ENCODE measurements at regions not wholly inside any gene's neighbourhood (a gene's known extent, or its start where the extent isn't known, plus 50 kb on each side); places are given as distances from the start of the nearest gene placed in this dataset.

DNA sequence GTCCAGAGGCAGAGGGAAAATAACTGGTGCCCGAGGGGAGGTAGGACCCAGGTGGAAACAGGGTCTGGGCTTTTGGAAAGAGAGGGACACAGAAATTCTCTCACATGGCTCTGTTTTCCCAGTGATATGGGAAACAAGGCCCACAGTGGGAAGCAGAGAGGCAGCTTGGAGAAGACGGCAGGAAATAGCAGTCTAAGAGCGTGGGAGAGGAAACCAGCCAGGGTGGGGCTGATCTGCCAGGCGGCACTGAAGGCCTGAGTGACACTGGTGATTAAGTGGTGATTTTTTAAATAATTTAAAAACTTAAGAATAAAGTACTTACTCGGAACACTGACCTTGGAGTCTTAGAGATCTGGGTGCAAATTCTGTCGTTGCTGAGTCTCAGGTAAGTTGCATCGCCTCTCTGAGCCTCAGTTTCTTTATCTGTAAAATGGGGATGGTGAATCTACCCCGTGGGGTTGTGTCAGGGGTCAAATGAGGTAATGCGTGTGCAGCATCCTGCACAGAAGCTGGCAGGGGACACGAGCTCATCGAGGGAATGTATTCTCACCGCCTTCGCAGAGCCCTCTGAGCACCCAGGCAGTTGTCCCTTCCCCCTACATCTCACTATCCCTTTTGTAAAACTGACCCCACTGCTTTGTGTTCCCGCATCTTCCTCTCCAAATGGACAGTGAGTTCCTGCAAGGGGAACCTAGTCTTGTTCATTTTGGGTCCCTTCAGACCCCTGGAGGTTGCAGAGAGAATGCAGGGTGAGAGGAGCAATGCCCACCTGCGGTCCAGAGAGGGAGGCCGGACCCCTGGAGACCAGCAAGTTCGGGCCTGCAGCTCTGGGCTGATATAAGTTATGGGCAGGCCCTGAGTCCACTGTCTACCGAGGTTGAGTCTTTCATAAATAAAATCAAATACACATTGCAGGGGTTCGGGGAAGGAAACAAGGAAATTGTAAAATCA, 228.6 kb upstream of the PMEPA1 start:
- FAIRE-seq: no peak

DNA sequence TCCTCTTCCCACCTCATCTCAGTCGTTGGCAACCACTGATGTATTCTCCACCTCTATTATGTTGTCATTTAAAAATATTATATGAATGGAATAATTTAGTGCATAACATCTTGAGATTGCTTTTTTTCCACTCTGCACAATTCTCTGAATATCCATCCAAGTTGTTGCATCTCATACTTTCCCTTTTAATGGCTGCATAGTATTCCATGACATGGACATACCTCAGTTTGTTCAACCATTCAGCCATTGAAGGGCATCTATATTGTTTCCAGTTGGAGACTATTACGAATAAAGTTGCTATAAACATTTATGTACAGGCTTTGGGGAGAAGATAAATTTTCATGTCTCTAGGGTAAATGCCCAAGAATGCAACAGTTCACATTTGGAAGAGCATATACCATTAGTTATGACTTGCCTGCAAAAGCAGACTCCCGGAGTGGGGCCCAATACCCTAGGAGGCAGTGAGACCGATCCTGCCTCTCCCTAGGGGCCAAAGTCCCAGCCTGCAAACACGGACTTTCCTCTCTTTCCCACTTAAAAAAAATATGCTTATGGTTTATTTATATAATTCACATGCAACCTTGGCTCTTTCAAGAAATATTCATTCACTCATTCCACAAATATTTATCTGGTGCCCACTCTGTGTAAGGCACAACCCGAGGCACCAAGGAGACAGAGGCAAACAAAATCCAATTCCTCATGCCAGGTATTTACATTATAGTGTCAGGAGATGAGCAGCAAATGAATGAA, 227.0 kb upstream of the PMEPA1 start:
- no peak for FAIRE-seq

DNA sequence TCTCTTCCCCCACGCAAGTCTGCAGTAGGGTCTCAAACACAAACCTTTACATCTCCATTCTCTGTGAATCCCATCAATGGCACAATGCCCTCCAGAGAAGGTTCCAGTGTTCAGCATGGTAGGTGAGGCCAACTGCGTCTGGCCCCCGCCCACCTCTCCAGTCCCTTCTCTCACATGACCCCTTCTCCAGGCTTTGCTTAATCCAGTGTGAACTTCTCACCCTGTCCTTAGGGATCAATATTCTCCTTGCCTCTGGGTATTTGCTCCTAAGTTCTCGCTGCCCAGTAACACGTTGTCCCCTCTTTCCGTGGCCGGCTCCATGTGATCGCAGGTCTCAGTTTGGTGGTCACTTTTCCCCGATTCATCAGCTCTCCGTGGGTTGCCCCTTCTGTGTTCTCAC, 225.1 kb upstream of the PMEPA1 start:
- no peak for FAIRE-seq

DNA sequence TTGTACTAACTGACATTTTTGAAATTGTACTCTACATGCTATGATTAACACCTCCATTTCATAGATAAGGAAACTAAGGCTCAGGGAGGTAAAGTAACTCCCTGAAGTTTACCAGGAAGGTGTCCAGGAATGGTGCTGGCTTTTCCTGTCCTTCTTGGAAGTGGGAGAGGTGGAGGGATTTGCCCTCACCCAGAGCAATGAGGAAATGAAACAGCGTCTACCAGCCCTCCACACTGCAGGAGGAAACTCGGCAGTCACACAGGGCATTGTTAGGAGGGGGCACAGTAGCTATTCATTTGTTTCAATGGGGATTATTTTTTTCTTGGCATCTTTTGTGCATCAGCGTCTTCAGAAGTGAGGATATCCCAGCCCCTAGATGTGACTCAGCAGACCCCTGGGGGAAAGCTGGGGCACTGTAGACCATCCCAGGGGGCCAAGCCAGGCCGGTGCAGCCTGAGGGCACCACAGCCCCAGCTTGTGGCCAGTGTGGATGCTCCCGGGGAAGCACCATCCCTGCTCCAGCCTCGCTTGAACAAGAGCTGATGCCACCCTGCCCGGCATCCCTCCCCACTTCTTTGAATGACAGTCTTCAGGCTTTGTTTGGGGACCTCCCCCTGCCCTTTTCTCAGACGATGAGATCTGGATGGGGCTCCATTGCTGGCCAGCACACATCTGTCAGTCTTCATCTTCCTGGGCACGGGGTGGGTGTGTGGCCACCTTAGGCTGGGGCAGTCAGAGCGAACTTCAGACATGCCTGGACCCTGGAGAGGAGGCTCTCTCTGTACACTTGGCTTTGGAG, 224.4 kb upstream of the PMEPA1 start:
- no peak for FAIRE-seq

DNA sequence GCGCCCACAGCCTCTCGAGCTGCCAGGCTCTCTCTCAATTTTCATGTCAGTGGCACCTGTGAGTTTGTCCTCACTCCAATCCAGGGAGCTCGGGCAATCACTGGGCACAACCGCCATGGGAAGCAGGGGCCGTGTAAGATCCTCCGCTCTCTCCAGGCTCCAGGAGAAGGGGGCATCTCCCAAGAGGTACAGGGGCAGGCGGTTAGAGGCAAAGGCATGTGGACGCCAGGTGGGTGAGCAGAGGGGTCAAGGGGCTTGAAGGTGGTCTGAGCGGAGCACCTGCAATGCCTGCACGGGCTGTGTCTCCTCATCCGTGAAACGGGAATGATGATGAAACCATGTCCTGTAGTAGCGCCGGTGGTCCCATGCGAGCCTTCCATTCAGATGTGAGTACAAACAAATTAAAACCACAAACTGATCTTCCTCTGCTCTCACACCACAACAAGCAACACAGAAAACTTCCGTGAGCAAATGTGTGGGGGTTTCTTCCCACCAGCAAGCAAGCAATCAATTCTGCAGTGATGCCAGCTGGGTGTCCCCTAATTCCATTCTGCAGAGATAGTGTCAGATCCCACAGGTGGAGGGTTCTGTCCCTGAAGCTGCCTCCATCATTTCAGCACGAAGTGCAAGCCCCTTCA, 222.5 kb upstream of the PMEPA1 start:
- no peak for FAIRE-seq

DNA sequence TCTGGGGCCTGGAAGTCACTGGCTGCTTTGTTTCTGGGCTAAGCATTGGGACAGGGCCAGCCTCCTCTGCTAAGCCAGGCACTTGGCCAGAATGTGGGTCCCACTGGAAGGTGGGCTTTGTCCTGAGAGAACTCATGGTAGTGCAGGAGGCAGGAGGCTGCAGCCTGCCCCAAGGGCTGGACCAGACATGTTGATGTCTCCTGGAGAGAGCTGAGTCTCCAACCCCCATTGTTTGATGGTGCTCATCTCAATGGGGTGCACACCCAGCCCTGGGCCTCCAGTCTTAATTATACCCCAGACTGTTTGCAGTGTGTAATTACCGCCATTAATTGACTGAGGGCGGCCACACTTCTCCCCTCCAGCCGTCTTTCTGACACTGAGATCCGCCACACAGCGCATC, 220.5 kb upstream of the PMEPA1 start:
- FAIRE-seq: no peak

DNA sequence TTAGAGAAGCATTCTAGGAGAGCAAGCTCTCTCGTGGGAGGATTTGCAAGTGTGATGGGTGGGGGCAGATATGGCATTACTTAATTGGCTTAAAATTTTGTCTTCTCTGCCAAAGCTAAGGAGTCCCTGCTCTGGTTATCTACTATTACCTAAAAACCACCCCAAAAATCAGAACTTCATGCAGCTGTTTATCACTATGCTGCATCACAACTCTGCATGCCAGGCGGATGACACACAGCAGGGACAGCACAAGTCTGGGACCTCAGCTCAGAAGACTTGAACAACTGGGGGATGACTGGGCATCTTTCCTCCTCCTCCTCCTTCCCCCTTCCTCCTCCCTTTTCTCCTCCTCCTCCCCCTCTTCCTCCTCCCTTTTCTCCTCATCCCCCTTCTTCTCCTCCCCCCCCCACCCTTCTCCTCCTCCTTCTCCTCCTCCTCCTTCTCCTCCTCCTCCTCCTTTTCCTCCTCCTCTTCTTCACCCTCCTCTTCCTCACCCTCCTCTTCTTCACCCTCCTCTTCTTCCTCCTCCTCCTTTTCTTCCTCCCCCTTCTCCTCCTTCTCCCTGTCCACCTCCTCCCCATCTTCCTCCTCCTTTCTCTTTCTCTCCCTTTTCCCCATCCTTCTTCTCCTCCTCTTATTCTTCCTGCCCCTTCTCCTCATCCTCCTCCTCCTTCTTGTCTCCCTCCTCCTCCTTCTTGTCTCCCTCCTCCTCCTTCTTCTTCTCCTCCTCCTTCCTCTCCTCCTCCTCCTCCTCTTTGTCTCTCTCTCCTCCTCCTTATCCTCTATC, 218.6 kb upstream of the PMEPA1 start:
- FAIRE-seq: no peak

DNA sequence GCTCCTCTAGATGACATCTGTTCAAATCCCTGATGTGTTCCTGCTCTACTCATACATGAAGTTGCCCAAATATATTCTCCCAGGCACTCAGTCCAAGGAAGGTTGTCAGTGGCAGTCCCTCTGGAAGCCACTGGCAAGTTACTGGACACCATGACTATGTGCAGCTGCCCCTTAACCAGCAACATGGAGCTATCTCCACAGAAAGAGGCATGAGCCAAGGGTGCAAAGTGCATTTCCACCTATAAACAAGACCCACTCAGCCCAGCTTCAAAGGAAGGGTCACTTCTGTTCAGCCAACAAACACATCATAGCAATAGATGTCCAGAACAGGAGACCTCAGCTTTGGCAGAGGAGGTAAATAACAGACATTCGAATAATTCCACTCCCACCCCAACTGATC, 217.6 kb upstream of the PMEPA1 start:
- FAIRE-seq: no peak

DNA sequence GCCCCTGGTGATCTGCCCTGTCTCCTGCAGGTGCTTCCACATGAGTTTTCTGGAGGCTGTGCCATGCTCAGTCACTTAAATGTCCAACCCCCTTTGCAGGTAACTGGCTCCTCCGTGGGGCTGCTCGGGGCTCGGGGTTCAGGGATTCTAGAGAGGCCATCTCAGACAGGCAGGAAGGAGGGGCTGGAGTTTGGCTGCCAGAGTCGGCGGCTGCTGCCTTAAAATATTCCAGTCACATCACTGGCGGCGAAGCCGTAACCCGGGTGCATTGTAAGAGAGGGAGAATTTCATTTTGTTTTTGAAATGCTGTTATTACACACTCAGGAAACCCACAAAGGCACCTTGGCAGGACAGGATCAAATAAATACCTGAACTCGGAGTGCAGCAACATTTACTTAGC, 212.9 kb upstream of the PMEPA1 start:
- no peak for FAIRE-seq

DNA sequence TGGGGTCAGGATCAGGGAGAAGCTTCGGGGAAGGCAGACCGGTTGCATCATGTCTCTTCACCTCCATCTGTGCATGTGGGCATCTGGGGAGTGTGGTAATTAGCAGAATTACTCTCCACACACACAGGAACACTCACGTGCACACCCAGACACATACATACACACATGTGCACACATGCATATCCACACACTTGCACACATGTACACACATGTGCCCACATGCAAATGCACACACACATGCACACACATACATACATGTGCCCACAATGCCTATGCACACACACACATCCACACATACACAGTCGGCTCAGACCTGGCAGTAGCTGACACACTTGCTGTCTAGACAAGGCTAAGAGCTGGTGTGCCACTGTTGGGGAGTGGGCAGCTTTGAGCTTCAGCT, 212.3 kb upstream of the PMEPA1 start:
- FAIRE-seq: no peak

DNA sequence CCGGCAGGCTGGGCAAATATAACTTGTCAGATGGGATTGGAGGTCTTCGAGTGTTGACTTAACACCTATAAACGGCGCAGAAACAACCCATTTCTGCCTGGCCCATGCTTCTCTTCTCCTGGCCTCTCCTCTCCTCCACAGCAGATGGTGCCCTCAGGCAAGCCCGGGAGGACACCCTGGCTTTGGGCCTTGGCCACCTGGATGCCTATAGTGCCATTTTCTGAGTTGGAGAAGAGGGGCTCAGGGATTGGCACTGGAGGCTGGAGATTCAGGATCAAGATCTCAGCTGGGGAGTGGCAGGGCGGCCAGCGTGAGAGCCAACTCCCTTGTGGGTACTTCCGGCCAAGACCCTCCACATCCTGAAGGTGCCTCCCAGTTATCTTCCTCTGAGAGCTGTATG, 211.9 kb upstream of the PMEPA1 start:
- FAIRE-seq: no peak

DNA sequence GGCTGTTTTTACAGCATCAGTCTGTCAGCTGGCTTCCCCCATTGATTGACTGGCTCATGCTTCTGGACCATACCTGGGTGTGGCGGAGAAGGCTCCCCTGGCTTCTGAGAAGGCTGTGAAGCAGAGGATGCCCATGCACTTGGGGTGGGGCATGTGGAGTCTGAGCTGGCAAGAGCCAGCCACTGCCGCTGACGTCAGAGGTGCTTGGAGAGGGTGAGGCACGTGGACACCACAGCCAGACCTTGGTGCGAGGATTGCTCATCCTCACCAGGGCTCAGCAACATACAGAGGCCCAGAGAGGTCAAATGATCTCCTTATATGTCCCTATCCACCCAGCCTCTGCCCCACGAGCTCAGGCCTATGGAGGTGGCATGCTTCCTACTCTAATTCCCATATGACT, 211.2 kb upstream of the PMEPA1 start:
- FAIRE-seq: no peak

DNA sequence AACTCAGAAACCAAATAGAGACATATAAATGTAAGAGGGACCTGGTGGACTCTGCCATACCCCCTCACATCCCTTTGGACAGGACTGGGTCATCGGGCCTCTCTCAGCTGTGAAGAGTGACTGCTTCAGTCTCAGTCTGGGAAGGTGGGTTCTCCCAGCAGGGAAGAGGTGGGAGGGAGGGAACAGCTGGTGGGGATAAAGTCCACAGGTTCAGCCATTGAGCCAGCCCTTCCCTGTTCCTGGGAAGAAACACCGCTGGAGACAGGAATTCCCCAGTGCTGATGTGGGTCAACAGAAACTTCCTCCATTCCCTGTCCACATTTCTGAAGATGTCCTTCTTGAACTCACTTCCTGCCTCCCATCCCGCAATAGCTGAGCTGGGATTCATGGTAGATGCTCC, 209.2 kb upstream of the PMEPA1 start:
- FAIRE-seq: no peak

DNA sequence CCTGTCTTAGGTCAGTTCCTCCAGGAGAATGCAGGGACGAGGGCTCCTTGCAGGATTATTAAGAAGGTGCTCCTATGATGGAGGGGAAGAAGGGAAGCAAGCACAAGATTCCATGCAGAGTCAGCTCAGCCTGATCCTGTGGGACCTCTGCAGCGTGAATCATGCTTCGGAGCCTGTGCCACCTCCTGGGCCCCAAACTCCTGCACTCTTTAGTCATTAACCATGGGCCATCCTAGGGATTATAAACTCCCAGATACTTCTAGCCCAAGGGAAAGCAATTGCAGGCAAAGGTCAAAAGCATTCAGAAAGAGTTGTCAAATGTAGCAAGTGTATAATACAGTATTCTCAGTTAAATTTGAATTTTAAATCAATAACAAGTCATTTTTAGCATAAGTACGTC, 208.7 kb upstream of the PMEPA1 start:
- no peak for FAIRE-seq

DNA sequence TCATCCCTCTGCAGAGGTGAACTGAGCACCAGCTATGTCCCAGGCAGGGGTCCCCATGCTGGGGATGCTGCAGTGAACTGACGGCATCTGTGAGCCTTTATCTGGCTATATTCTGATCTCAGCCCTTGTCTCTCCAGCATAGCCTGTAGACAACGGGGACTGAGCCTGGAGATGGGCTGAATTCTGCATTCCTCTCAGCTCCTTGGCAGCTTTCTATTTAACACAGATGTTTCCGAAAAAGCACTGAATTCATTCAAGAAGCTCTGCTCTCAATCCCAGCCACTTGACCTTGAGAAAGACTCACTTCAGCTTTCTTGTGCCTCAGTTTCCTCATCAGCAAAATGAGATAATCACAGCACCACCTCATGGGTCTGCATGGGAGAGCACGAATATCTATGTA, 204.4 kb upstream of the PMEPA1 start:
- no peak for FAIRE-seq

DNA sequence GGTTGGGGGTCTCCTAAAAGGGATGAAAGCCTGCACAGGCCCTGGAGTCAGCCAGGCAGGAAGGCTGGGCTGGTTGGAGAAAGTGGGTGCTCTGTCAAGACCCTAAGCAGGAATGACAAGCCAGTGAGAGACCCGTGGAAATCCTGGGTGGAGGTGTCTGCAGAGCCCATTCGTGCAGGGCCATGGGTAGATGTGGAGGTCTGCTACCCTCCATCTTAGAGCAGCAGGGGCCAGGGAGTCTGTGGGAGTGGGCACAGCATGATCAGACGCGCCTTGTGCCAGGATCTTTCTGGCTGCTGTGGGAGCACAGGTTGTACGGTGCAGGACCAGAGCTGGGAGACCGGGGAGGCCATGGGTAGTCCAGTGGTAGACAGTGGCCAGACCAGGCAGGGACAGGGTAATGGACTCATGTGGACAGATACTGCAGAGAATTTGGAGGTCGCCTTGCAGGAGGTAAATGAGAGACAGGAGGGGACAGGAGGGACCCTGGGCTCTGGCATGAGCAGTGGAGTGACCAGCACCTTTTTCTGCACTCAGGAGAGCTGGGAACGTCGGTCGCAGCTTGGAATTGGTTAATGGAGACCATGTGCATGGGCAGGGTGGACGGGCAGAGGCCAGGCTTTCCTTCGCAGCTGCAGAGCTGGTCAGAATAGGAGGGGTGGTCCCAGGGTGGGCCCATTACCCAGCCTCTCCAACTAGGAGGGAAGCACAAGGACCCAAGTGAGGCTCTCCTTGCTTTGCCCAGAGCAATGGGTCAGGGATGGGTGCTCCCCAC, 203.5 kb upstream of the PMEPA1 start:
- no peak for FAIRE-seq

DNA sequence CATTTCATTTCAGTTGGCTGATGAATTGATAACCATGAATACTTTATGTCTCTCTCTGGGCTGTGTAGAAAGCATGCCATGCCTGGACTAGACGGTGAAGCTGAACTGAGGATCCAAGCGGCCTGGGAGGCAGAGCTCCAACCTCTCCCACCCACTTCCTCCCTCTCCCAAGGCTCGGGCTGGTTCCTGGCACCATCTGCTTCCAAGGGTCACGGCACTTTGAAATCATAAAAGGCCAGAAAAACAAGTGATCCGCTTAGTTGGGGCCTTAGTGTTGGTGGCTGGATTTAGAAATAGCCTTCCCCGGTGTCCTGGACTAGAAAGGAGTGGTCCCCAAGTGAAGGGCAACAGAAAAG, 202.4 kb upstream of the PMEPA1 start:
- FAIRE-seq: no peak

DNA sequence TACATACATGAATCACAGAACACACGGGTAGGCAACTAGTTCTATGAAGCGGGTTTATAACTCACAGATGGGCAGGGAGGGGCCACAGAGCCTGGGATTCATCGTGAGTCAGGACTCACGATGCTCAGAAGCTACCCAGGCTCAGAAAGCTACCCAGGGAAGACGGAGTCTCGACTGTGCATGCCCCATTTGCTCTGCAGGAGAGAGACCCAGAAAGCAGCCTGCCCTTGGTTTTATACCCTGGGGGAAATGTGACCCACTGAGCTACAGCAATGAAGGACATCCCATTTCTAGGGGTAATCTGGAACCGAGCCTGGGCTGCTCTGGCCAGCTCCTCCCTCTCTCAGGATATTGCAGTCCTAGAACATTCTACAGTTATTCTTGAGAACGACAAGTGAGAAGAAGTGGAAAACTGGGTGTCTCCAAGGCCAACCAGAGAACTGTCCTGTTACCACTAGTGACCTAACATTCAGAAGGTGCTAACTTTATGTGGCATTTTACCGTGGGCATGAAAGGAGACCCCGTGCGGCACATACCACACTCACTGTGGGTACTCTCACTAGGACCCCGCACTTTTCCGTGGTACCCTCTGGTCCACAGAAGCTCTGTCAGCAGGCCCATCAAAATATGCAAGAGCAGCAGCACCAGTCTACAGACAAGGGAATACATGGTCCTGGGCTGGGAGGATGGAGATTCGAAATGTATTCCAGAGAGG, 201.9 kb upstream of the PMEPA1 start:
- no peak for FAIRE-seq

DNA sequence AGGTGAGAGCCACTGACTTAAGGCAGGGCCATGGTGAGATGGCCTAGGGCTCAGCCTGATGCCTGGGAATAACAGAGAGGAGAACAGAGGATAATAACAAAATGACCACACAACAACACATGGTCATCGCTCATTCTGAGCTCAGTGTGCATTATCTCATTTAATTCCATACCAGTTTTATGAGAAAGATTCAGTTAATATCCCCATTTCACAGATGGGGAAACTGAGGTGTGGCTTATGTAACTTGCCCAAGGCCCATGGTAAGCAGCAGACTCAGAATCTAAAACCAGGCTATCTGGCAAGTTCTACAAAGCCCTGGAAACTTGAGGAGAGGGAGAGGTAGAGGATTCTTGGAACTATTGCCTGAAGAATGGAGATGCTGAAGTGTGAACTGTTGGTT, 200.9 kb upstream of the PMEPA1 start:
- no peak for FAIRE-seq

DNA sequence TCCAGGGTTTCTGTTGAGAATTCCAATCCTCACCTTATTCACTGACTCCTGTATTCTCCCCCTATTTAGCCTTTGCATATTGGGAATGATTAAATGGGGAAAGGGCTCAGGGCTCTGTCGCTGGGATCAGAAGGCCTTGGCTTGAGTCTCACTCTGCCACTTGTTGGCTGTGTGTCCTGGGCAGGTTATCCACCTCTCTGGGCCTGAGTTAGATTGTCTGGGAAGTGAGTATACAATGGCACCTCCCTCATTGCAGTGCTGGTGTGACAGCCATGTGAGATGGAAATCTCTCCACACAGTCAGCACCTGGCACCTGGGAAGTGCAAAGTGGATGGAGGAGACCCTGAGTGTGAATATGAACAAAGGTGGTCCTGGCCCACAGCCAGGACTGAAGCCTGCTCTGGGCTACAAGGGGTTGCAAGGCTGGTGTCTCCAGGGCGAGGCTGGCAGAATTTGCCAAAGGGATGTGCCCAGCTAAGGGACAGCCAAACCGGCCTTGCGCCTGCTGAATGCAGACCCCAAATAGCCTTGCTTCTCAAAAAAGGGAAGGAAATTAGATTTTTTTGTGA, 200.0 kb upstream of the PMEPA1 start:
- no peak for FAIRE-seq

Data from A204.1 (cell line).